GM13977 (cell line): ENCODE measurements at regions not wholly inside any gene's neighbourhood (a gene's known extent, or its start where the extent isn't known, plus 50 kb on each side); places are given as distances from the start of the nearest gene placed in this dataset.

Experiments used
- DNase-seq: peaks from one replicate; pipeline ENCODE4 v3.0.0; 2012; ENCODE audit warnings: low spot score
- CTCF ChIP-seq: IDR thresholded peaks from 2 replicates; pipeline ENCODE4 v1.5.1; 2012; ENCODE audit warnings: mild to moderate bottlenecking, control low read depth; ENCODE audit not compliant: insufficient read depth; ENCODE audit errors: extremely low read depth, missing control alignments
- in situ Hi-C: fragments of 300-500 bp; cut with MboI; formaldehyde crosslinking; loops from one replicate; pipeline ENCODE4 v1.12.0; 2022; ENCODE audit warnings: low sequenced_read_pairs, low pct_unique_long_range_greater_than_20kb, mixed read lengths, inconsistent platforms; ENCODE audit not compliant: unreplicated experiment

- DNase-seq: no peak
- TF ChIP-seq CTCF: no peak
- in situ Hi-C loops: no loop called here
These were observed 294.0 kb downstream of the YTHDC2 start for GRCh38 chr5:113807427-113807991.

DNA sequence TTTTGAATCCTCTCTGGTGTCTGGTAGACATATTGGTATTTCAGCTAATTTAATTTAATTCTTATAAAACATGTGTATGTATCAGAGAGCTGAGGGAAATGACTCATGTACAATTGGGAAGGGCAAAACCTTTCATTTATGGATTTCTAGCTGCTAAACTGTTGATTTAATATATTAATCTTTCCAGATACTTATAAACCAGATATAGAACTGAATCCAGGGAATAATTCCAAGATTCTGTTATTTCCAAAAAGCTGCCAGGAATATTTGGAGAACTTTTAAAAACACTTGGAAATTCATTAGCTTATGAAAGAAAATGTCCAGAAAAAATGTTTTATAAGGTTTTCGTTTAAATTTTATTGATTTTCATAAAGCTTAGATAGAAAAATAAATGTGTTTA is 295.5 kb downstream of the YTHDC2 start:
- in situ Hi-C loops: no loop called here
- no peak for DNase-seq
- no peak for TF ChIP-seq CTCF

DNA sequence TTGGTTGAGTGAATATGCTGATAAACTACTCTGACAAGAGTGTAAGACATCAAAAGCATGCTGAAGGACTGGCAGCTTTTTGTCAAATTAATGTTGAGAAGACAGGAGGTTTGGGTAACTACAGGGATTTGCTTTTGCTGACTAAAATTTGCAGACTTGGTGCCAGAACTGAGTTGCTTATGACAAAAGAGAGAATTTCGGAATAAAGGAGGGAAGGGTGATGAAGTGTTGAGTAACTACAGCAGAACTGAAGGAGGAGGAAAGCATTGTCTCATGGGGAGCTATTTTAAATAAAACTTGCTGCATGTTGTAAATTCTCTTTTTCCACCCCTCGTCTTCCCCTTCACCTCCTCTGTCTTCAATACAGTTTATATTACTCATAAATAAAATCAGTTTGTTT is 296.1 kb downstream of the YTHDC2 start:
- TF ChIP-seq CTCF: no peak
- in situ Hi-C loops: no loop called here
- no peak for DNase-seq

- DNase-seq: no peak
- TF ChIP-seq CTCF: no peak
- in situ Hi-C loops: no loop called here
These were observed 300.0 kb downstream of the YTHDC2 start for GRCh38 chr5:113813466-113813865.

DNA sequence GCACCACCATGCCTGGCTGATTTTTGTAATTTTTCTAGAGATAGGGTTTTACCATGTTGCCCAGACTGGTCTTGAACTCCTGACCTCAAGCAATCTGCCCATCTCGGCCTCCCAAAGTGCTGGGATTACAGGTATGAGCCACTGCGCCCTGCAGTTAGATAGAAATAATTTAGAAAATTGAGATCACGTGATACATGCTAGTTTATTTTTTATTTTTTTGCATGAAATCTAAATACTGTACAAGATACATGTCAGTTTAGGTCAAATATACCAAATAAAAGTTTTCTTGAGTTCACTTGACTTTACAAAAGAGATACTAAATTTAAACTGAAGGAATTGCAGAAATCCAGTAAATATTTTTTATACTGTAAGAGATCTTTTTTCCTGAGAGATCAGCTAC is 304.2 kb downstream of the YTHDC2 start:
- in situ Hi-C loops: no loop called here
- no peak for DNase-seq
- no peak for TF ChIP-seq CTCF

DNA sequence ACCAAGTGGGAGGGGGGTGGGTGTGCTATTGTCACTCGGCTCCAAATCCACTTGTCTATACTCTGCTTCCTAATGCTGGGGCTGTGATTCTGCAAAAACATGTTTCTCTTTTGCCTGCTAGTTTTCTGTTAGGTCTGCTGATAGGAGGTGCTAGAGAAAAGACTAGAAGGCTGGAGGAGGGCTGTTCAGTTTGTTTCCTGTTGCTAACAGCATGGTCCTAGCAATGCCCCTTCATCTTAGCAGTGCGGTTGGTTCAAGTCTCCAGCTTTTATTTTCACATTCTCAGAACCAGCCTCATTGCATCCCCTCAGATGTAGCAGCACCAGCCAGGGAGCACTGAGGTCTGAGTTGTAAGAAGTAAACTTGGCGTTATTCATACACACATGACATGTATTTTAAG is 310.2 kb downstream of the YTHDC2 start:
- no peak for TF ChIP-seq CTCF
- in situ Hi-C loops: no loop called here
- no peak for DNase-seq

DNA sequence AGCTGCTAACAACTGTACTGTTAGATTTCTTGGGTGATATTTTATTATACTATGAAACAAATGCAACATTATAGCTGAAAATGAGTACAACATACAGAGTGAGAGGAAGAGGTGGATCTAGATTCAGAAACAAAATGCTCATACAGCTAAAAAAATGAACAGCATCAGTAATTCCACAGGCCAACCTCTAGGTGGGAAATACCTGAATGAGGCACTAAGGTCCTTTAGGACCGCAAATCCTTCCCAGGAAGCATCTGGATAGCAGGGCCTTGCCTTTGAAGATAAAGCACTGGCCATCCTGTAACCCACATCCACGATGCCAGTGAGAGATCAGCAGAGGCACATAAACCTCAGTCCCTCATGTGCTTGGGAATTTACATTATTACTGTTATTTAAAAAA is 310.8 kb downstream of the YTHDC2 start:
- TF ChIP-seq CTCF: no peak
- in situ Hi-C loops: no loop called here

More for the DNA sequence above, 310.8 kb downstream of the YTHDC2 start:
- no peak for DNase-seq
